ENCODE measurements at regions not wholly inside any gene's neighbourhood (a gene's known extent, or its start where the extent isn't known, plus 50 kb on each side); places are given as distances from the start of the nearest gene placed in this dataset.

DNA sequence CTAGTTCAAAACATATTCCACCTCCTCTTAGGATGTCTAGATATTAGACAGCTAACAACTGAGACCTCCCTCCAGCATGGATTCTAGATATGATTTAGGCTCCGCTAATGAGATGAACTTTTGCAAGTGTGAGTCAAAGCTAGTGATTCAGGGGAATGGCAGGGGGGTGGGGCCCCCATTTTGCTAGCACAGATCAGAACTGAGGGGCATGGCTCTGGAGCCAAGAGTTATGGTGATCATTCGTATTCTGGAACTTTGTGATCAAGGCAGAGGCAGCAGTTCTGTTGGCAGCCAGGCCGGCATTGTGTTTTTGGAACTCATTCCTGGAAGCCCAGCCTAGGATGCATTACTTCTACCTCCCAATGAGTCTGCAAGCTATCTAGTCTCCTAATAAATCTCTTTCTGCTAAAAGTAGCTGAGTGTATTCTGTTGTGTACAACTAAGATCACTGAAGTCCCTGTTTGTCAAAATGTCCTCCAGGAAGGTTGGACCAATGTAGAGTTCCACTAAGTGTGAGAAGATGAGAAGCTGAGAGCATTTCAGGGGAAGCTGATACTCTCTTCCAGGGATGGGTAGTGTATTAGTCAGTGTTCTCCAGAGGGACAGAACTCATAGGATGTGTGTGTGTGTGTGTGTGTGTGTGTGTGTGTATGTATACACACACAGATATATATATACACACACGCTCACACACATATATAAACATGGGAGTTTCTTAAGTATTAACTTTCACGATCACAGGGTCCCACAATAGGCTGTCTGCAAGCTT is 312.7 kb downstream of the TLE3 start:
- Mint-ChIP-seq H3K4me1 (peaks cover 15% of the 10 kb centered on the region), H3K27me3 (ENCODE audit: low read depth) (no peaks in the 10 kb centered on the region), H3K36me3 (no peaks in the 10 kb centered on the region), H3K27ac (no peak overlapping the region), H3K9me3 (no peaks in the 10 kb centered on the region), H3K4me3 (no peak overlapping the region)
- TF ChIP-seq, protein P1, sequence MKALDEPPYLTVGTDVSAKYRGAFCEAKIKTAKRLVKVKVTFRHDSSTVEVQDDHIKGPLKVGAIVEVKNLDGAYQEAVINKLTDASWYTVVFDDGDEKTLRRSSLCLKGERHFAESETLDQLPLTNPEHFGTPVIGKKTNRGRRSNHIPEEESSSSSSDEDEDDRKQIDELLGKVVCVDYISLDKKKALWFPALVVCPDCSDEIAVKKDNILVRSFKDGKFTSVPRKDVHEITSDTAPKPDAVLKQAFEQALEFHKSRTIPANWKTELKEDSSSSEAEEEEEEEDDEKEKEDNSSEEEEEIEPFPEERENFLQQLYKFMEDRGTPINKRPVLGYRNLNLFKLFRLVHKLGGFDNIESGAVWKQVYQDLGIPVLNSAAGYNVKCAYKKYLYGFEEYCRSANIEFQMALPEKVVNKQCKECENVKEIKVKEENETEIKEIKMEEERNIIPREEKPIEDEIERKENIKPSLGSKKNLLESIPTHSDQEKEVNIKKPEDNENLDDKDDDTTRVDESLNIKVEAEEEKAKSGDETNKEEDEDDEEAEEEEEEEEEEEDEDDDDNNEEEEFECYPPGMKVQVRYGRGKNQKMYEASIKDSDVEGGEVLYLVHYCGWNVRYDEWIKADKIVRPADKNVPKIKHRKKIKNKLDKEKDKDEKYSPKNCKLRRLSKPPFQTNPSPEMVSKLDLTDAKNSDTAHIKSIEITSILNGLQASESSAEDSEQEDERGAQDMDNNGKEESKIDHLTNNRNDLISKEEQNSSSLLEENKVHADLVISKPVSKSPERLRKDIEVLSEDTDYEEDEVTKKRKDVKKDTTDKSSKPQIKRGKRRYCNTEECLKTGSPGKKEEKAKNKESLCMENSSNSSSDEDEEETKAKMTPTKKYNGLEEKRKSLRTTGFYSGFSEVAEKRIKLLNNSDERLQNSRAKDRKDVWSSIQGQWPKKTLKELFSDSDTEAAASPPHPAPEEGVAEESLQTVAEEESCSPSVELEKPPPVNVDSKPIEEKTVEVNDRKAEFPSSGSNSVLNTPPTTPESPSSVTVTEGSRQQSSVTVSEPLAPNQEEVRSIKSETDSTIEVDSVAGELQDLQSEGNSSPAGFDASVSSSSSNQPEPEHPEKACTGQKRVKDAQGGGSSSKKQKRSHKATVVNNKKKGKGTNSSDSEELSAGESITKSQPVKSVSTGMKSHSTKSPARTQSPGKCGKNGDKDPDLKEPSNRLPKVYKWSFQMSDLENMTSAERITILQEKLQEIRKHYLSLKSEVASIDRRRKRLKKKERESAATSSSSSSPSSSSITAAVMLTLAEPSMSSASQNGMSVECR (CRISPR knock-in tag; IDR thresholded peaks at IDR 0.05; ENCODE audit: borderline replicate concordance): no peak
- TF ChIP-seq NFE2L1 (CRISPR knock-in tag; IDR thresholded peaks at IDR 0.05) (no peak), CREM (CRISPR knock-in tag; IDR thresholded peaks at IDR 0.05) (no peak), ZNF423 (CRISPR knock-in tag; IDR thresholded peaks at IDR 0.05) (no peak), ETV6 (CRISPR knock-in tag; IDR thresholded peaks at IDR 0.05) (no peak), SP1 (CRISPR knock-in tag; conservative IDR thresholded peaks at IDR 0.05) (no peak), SMAD3 (CRISPR knock-in tag; IDR thresholded peaks at IDR 0.05; ENCODE audit: borderline replicate concordance) (no peak), ZNF263 (CRISPR knock-in tag; IDR thresholded peaks at IDR 0.05; ENCODE audit: low read depth) (no peak), RELA (CRISPR knock-in tag; IDR thresholded peaks at IDR 0.05; ENCODE audit: borderline replicate concordance) (no peak), IRF2 (CRISPR knock-in tag; IDR thresholded peaks at IDR 0.05; ENCODE audit: borderline replicate concordance, low read depth) (no peak), FOXJ3 (CRISPR knock-in tag; IDR thresholded peaks at IDR 0.05; ENCODE audit: borderline replicate concordance) (no peak), TP53 (CRISPR knock-in tag; IDR thresholded peaks at IDR 0.05) (no peak), NR2C2 (CRISPR knock-in tag; IDR thresholded peaks at IDR 0.05) (no peak), NR3C1 (CRISPR knock-in tag; conservative IDR thresholded peaks at IDR 0.05; ENCODE audit: low read depth) (no peak), OVOL2 (CRISPR knock-in tag; IDR thresholded peaks at IDR 0.05; ENCODE audit: borderline replicate concordance) (no peak)
- TF ChIP-seq, protein P2, sequence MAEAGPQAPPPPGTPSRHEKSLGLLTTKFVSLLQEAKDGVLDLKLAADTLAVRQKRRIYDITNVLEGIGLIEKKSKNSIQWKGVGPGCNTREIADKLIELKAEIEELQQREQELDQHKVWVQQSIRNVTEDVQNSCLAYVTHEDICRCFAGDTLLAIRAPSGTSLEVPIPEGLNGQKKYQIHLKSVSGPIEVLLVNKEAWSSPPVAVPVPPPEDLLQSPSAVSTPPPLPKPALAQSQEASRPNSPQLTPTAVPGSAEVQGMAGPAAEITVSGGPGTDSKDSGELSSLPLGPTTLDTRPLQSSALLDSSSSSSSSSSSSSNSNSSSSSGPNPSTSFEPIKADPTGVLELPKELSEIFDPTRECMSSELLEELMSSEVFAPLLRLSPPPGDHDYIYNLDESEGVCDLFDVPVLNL (CRISPR knock-in tag; IDR thresholded peaks at IDR 0.05; ENCODE audit: borderline replicate concordance, low read depth): no peak
- TF ChIP-seq, protein P3, sequence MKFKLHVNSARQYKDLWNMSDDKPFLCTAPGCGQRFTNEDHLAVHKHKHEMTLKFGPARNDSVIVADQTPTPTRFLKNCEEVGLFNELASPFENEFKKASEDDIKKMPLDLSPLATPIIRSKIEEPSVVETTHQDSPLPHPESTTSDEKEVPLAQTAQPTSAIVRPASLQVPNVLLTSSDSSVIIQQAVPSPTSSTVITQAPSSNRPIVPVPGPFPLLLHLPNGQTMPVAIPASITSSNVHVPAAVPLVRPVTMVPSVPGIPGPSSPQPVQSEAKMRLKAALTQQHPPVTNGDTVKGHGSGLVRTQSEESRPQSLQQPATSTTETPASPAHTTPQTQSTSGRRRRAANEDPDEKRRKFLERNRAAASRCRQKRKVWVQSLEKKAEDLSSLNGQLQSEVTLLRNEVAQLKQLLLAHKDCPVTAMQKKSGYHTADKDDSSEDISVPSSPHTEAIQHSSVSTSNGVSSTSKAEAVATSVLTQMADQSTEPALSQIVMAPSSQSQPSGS (CRISPR knock-in tag; IDR thresholded peaks at IDR 0.05; ENCODE audit: borderline replicate concordance, low read depth): no peak
- ATAC-seq (no peak), DNase-seq (ENCODE audit: low spot score) (no peak)
- POLR2A ChIA-PET: no interaction called here
- CTCF ChIA-PET: interaction anchor here (1.3 to 1.4 kb wide), 2 partner anchors 10 to 22 kb away, joined by 3 to 4 read pairs; no protein-coding TSS in a partner anchor

DNA sequence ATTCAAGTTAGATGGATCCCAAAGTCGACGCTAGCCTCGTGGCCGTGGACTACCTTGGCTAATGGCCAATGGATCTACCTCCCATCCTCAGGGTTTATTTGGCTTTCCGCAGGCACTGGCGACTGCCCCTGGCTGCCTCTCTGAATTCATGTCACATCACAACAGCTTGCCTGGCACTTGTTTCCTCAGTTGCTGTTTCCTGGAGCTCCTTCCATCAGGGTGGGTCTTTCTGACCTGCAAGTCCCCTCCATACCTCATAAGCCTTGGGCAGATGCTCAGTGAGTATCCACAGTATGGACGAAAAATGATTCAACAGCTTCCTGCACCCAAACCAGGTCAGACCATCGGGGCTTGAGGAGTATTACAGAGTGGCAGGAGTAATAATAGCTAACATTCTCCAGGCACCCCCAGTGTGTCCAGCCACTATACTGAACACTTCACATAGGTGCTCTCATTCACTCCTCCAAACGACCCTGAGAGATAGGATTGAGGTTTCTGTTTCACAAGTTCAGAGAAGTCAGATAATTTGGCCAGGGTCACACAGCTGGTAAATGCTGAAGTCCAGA is 311.5 kb downstream of the TLE3 start:
- CTCF ChIA-PET: interaction anchor here (1.0 kb wide), 1 partner anchor 23 kb away, joined by 3 read pairs; no protein-coding TSS in a partner anchor
- H3K4me1 Mint-ChIP-seq: peaks cover 6% of the 10 kb centered on the region
- POLR2A ChIA-PET: no interaction called here
- no peak for TF ChIP-seq ZNF396 (CRISPR knock-in tag; IDR thresholded peaks at IDR 0.05; ENCODE audit: borderline replicate concordance)
- TF ChIP-seq, protein P4, sequence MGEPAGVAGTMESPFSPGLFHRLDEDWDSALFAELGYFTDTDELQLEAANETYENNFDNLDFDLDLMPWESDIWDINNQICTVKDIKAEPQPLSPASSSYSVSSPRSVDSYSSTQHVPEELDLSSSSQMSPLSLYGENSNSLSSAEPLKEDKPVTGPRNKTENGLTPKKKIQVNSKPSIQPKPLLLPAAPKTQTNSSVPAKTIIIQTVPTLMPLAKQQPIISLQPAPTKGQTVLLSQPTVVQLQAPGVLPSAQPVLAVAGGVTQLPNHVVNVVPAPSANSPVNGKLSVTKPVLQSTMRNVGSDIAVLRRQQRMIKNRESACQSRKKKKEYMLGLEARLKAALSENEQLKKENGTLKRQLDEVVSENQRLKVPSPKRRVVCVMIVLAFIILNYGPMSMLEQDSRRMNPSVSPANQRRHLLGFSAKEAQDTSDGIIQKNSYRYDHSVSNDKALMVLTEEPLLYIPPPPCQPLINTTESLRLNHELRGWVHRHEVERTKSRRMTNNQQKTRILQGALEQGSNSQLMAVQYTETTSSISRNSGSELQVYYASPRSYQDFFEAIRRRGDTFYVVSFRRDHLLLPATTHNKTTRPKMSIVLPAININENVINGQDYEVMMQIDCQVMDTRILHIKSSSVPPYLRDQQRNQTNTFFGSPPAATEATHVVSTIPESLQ (CRISPR knock-in tag; IDR thresholded peaks at IDR 0.05): no peak
- TF ChIP-seq RELA (CRISPR knock-in tag; IDR thresholded peaks at IDR 0.05; ENCODE audit: borderline replicate concordance): no peak
- TF ChIP-seq, protein P5, sequence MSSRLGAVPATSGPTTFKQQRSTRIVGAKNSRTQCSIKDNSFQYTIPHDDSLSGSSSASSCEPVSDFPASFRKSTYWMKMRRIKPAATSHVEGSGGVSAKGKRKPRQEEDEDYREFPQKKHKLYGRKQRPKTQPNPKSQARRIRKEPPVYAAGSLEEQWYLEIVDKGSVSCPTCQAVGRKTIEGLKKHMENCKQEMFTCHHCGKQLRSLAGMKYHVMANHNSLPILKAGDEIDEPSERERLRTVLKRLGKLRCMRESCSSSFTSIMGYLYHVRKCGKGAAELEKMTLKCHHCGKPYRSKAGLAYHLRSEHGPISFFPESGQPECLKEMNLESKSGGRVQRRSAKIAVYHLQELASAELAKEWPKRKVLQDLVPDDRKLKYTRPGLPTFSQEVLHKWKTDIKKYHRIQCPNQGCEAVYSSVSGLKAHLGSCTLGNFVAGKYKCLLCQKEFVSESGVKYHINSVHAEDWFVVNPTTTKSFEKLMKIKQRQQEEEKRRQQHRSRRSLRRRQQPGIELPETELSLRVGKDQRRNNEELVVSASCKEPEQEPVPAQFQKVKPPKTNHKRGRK (CRISPR knock-in tag; IDR thresholded peaks at IDR 0.05; ENCODE audit: borderline replicate concordance): no peak
- no peak for TF ChIP-seq TCF7 (CRISPR knock-in tag; IDR thresholded peaks at IDR 0.05; ENCODE audit: low read depth)
- TF ChIP-seq NR3C1 (CRISPR knock-in tag; conservative IDR thresholded peaks at IDR 0.05; ENCODE audit: low read depth): no peak
- no peak for TF ChIP-seq RORB (CRISPR knock-in tag; IDR thresholded peaks at IDR 0.05)
- TF ChIP-seq NFATC4 (CRISPR knock-in tag; IDR thresholded peaks at IDR 0.05): no peak
- TF ChIP-seq FOXJ3 (CRISPR knock-in tag; IDR thresholded peaks at IDR 0.05; ENCODE audit: borderline replicate concordance): no peak

More for the DNA sequence above, 311.5 kb downstream of the TLE3 start:
- ATAC-seq: no peak
- Mint-ChIP-seq H3K27ac (no peak overlapping the region), H3K4me3 (no peak overlapping the region), H3K36me3 (no peaks in the 10 kb centered on the region), H3K27me3 (ENCODE audit: low read depth) (no peaks in the 10 kb centered on the region; the same call in 1 of the 2 replicates), H3K9me3 (peaks cover 5% of the 10 kb centered on the region)
- DNase-seq (ENCODE audit: low spot score): no peak

Measured in WTC11 (cell line).